RWPE1 (cell line): ENCODE measurements at regions not wholly inside any gene's neighbourhood (a gene's known extent, or its start where the extent isn't known, plus 50 kb on each side); places are given as distances from the start of the nearest gene placed in this dataset.

Source experiments
- CTCF ChIA-PET: fragments of 350-600 bp; sonication (Branson Sonifier 250); formaldehyde crosslinking; extraction: SDS; loops from one replicate; lab custom pipeline; 2021; lab: Yijun Ruan, JAX
- POLR2A ChIA-PET: fragments of 400-600 bp; formaldehyde crosslinking; extraction: SDS; loops from one replicate; lab custom pipeline; 2020; ENCODE audit warnings: antibody characterized with exemption; ENCODE audit not compliant: low non-redundant PET; lab: Yijun Ruan, JAX
- DNase-seq: peaks from one replicate; pipeline ENCODE4 v3.0.0; 2012; ENCODE audit warnings: low spot score
- H3K27ac ChIP-seq: fragments of 450-650 bp; 2 replicates; pipeline ENCODE4 v1.5.1; 2017
- CTCF ChIP-seq: fragments of 450-650 bp; conservative IDR thresholded peaks from 2 replicates; pipeline ENCODE4 v1.5.1; 2017; ENCODE audit warnings: low read depth, mild to moderate bottlenecking

DNA sequence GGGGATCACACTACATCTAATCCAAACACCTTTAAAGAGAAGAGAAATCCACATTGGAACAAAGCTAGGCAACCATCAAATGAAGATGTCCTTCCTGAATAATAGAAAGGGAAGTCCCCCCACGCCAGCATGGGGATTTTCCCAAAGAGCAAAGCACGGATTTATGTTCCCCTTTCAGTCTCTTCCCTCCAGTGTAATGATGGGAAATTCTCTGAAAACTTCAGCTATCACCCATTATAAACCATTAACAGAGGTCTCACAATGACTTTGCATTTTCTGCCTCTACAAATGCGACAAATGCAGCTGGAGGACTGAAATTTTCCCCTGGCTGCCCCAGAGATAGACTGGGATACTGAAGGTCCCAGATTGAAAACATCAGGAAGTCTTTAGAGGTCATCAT lies 368.7 kb downstream of the EFNA5 start:
- POLR2A ChIA-PET, result no interaction called here
- DNase-seq, result no peak
- CTCF ChIA-PET, result interaction anchor here (0.6 kb wide), 1 partner anchor 288 kb away, joined by 3 read pairs; no protein-coding TSS in a partner anchor
- H3K27ac ChIP-seq, result no peak overlapping the region
- no peak for TF ChIP-seq CTCF

GRCh38 chr5:107300721-107301327 lies 369.9 kb downstream of the EFNA5 start:
- POLR2A ChIA-PET, result no interaction called here
- CTCF ChIA-PET, result interaction anchor here (0.7 kb wide), 1 partner anchor 476 kb away, joined by 3 read pairs; no protein-coding TSS in a partner anchor
- no peak overlapping the region for H3K27ac ChIP-seq
- DNase-seq, result no peak
- no peak for TF ChIP-seq CTCF

- DNase-seq, result no peak
- CTCF ChIA-PET, result no interaction called here
- POLR2A ChIA-PET, result no interaction called here
- TF ChIP-seq CTCF, result no peak
- H3K27ac ChIP-seq, result no peak overlapping the region
These were observed 374.2 kb downstream of the EFNA5 start for GRCh38 chr5:107296572-107296971.

DNA sequence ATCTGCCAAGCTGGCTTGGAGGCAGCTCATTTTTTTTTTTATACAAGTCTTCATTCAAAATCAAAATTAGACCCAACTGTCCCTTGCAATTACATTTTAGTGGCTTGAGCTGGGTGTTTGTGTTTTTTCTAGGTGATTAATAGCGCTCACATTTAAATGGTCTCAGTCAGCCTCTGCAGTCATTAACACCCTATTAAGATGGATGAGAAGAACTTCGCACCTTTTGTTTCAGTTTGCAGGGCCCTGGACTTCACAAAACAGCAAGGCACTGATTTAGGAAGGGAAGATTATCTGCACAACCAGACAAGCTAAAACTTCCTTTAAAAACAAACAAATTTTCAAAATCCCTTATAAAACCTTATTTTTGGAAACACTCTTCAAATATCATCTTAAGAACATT lies 374.8 kb downstream of the EFNA5 start:
- DNase-seq, result no peak
- no peak for TF ChIP-seq CTCF
- ChIA-PET CTCF (interaction anchor here (0.6 kb wide), 1 partner anchor 192 kb away, joined by 3 read pairs; no protein-coding TSS in a partner anchor), POLR2A (no interaction called here)
- H3K27ac ChIP-seq, result no peak overlapping the region

DNA sequence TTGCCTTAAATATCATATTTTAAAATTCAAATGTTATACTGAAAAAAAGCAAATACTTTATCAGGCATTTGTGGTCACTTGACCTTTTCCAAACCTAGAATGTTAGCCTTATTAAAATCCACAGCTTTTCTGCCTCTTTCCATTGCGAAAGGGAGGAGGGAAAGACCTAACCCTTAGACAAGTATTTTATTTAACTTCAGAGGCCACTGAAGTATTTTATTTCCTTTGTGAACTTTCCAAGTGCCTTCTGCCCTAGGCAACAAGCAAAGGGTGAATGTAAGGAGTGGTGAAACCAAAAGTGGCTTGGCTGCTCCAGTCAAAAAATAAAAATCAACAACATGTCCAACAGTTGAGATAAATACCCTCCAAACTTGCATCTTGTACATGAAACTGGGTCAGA lies 376.1 kb downstream of the EFNA5 start:
- H3K27ac ChIP-seq, result no peak overlapping the region
- TF ChIP-seq CTCF, result no peak
- POLR2A ChIA-PET, result no interaction called here
- DNase-seq, result no peak
- CTCF ChIA-PET, result no interaction called here

DNA sequence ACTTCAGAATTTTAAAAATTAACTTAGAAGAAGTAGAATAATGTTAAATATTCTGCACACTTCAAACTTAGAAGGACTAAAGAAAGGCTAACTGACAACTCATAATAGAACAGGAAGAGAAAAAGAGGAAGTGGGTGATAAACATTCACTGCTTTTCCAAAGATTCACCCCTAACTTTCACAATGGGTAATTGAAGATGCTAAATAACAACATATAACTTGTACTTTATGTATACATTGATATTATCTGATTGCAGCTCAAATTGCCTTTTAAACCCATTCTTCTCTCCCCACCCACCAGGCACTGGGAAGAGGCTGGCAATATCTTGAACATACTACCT lies 376.6 kb downstream of the EFNA5 start:
- ChIA-PET CTCF (no interaction called here), POLR2A (no interaction called here)
- TF ChIP-seq CTCF, result no peak
- DNase-seq, result no peak
- H3K27ac ChIP-seq, result no peak overlapping the region
